Lung microvascular endothelial cell (primary cell): ENCODE measurements at regions not wholly inside any gene's neighbourhood (a gene's known extent, or its start where the extent isn't known, plus 50 kb on each side); places are given as distances from the start of the nearest gene placed in this dataset.
"Not testable (repeated sequence)": the region's sequence is repeated elsewhere in the genome, so short reads cannot be mapped to it uniquely, and the experiment has no call there.

Source experiments
- DNase-seq, 2 donors: peaks; one replicate each; pipeline versions ENCODE4 v3.0.0 to v3.0.0-alpha.2; 2010; ENCODE audit warnings: low read depth in 2 of 2

DNA sequence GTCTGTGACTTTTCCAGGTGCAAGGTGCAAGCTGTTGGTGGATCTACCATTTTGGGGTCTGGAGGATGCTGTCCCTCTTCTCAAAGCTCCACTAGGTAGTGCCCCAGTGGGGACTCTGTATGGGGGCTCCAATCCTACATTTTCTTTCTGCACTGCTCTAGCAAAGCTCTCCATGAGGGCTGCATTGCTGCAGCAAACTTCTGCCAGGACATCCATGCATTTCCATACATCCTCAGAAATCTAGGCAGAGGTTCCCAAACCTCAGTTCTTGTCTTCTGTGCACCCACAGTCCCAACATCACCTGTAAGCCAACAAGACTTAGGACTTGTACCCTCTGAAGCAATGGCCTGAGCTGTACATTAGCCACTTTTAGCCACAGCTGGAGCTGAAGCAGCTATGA is 694.5 kb upstream of the BCHE start:
- DNase-seq, result no peak

DNA sequence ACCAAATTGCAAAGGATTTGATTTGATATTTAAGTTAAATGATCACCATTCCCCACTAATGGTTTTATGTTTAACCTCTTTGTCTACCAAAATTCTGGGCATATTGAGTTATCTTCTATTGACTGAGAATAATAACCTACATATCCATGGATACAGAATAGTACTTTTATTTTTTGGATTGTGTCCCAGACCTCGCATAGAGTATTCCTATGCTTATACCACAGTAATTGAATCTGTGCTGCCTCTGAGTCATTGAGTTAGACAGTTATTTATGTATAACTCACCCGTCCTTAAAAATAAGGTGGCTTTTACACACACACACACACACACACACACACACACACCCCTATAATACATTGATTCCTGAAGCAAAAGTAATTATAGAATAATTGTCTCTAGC is 690.1 kb upstream of the BCHE start:
- no peak for DNase-seq

DNA sequence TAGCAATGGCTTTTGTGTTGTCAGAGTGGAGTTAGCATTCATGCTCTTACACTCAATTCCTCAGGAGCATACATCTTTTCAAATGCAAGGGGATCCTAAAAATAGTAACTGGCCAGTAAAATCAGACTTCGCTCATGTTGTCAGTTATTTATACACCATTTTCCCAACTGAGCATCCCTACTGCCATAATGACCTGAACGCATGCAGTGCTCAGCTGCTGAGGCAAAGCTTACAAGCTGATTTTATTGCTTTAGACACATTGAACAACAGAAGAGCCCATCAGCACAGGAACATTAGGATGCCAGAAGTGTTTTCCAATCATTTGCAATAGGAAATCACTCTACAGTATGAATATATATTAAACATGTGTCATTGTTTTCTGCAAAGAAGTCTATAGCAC is 689.7 kb upstream of the BCHE start:
- no peak for DNase-seq

DNA sequence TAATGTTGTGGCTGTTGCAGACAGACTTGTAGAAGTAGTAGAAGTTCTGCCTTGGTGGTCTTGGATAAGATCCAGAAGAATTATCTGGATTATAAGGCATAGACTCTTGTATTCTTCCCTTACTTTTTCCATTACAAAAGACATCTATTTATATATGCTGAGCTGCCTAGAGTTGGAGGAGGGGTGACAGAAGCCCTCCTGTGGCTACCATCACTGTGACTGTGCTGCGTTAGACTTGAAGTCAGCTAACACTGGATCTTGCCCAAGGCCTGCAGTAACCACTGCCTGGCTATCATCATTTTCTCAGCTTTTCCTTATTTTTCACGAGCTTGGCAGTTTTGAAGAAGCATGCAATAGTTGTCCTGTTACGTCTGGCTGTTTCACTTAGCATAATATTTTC is 684.8 kb upstream of the BCHE start:
- DNase-seq, result no peak

DNA sequence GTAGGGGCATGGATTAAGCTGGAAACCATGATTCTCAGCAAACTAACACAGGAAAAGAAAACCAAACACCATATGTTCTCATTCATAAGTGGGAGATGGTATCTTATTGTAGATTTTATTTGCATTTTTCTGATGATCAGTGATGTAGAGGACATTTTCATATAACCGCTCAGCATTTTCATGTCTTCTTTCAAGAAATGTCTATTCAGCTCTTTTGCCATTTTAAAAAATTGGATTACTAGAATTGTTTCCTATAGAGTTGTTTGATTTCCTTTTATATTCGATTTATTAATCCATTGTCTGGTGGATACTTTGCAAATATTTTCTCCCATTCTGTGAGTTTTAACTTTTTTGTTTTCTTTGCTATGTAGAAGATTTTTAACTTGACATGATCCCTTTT is 682.2 kb upstream of the BCHE start:
- DNase-seq, result no peak

DNA sequence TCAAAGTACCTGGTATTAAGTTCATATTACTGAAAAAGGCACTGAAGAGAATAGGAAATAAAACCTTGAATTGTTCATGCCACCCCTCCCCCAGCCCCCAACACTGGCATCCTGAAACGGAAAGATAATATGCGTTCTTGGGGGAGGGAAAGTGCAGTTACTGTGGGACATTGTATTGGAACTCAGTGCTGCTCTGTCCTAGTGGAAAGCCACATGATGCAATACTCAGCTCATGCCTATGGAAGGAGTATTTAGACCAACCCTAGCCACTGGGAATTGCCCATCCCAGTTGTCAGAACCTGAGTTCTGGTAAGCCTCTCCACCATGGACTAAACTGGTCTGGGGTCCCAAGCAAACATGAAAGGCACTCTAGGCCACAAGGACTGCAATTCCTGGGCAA is 680.8 kb upstream of the BCHE start:
- DNase-seq, result no peak

DNA sequence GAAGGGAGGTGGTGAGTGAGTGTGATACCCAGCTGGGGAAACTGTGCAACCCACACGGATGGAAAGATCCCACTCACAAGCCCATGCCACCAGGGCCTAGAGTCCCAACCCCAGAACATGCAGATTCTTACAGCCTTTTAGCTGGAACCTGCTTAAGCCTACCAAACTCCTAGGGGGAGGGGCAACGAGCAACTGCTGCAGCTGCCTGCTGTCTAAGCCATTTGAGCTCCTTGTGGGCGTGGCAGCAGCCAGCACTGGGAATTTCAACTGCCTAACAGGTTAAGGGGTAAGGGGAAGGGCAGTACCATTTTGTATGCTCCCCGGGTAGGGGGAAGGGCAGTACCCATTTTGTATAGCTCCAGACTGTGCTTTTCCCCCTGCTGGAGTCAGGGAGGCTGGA is 673.2 kb upstream of the BCHE start:
- DNase-seq, result no peak

DNA sequence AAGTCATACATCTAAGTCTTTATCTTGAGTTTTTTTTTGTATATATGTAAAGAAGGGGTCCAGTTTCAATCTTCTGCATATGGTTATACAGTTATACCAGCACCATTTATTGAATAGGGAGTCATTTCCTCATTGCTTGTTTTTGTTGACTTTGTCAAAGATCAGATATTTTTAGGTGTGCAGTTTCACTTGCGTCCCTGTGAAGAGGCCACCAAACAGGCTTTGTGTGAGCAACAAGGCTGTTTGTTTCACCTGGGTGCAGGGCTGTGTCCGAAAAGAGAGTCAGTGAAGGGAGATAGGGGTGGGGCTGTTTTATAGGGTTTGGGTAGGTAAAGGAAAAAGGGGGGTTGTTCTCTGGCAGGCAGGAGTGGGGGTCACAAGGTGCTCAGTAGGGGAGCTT is 663.2 kb upstream of the BCHE start:
- not testable (repeated sequence) for DNase-seq

DNA sequence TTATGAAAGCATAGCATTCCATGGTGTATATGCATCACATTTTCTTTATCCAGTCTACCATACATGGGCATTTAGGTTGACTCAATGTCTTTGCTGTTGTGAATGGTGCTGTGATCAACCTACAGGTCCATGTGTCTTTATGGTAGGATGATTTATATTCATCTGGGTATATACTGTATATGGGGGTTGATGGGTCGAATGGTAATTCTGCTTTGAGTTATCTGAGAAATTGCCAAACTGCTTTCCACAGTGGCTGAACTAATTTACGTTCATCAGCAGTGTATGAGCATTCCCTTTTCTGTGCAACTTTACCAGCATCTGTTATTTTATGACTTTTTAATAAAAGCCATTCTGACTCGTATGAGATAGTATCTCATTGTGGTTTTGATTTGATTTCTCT is 662.4 kb upstream of the BCHE start:
- DNase-seq, result no peak

DNA sequence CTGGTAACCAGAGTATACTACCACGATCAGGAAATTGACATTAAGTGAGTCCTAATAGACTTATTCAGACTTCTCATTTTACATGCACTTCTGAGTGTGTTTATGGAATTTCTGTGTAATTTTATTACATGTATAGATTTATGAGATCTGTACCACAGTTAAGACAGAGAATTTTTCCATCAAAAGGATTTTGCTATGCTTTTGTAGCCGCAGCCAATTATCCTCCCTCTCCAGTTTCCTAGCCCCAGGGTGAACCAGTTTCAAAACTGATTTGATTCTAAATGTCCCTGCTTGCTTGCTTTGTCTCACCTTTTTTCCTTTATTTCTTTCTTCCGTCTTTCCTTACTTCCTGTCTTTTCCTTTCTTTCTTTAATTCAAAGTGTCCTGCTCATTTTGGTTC is 661.2 kb upstream of the BCHE start:
- no peak for DNase-seq

DNA sequence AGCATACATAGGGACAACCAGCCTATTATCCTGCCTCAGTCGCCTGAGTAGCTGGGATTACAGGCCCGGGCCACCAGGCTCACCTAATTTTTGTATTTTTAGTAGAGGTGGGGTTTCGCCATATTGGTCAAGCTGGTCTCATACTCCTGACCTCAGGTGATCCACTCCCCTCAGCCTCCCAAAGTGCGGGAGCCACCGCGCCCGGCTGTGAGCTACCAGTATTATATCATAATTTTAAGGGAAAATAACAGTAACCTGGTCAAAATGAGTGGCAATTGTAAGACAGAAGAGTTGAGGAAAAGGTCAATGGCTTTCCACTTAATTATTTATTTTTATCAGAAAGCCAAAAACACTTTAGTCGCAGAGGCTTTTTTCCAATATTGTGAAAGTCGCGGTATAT is 652.6 kb upstream of the BCHE start:
- DNase-seq, result no peak

DNA sequence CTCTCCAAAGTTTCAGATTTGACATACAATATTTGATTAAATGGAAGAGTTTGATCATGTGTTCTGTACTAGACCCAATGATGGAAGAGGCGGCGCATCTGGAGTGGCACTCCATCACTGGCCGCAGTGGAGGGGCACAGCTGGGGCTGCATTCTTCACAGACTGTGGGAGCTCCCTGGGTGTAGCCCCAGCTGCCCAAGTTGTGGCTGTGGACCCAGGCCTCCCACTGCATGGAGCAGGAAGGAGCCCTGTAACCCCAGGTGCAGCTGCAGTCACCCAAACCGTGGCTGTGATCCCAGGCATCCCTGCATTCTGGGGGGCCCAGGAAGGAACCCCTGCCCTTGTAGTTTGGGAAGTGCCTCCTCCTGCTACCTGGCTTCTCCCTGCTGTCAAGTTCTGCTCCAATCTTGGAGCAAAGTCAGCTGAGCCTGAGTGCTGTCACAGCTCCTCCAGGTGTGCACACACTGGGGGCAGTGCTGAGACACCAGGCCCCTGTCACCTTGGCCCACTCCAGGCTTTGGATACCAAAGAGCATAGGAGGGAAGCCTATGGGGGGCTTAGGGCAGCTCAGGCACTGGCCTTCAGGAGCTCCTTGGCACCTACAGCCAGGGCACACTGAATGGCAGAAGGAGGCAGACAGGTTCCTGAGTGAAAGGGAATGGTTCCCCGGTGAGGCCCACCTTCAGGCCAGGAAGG is 651.9 kb upstream of the BCHE start:
- no peak for DNase-seq

DNA sequence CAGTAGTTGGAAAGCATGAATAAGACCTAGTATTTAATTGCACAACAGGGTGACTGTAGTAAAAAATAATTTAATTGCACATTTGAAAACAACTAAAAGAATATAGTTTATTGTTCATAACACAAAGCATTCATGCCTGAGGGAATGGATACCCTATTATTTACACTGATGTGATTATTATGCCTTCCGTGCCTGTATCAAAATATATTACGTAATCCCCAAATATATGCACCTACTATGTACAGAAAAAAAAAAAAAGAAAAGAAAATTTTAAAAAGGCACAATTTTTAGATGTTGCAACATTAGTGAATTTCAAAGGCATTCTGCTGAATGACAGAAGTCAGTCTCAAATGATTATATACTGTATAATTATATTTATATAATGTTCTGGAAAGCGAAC is 647.2 kb upstream of the BCHE start:
- no peak for DNase-seq

DNA sequence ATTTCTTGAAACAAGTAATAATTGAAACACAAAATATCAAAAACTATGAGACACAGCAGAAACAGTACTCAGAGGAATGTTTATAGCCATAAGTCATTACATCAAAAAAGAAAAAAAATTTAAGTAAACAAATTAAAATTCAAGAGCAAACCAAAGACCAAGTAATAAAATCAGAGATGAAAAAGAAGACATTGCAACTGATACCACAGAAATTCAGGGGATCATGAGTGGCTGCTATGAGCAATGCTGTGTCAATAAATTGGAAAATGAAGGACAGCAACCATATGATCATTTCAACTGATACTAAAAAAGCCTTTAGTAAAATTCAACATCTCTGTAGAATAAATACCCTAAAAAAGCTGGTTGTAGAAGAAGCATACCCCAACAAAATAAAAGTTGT is 644.1 kb upstream of the BCHE start:
- DNase-seq, result no peak

DNA sequence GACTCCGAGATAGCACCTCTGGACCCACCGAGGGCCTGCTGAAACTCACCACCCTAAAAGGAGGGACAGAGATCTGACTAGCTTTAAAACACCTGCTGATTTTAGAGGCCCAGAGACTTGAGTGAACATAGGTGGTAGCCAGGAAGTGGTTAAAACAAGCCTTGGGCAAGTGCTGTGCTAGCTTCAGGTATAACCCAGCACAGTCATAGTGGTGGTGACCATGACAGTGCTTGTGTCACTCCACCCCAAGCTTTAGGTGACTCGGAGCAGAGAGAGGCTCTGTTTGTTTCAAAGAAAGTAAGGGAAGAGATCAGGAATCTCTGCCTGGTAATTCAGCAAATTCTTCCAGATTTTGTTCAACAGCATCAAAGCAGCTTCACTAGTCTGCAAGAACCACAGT is 641.1 kb upstream of the BCHE start:
- no peak for DNase-seq

DNA sequence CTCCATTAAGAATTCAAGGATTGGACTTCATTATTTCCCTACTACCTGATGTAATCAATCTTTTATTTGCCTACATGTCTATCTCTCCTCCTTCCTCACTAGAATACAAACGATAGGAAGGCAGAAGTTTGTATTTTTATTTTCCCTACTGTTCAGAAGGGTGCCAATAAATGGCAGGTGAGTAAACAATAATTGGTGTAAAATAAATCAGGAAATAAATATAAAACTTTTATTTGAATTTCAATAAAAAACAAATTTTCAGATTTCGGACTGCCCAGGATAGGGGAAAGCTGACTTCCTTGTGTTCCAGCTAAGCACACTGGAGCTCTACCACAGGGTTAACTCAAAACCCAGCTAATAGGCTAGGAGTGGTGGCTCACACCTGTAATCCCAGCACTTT is 636.3 kb upstream of the BCHE start:
- DNase-seq, result no peak

DNA sequence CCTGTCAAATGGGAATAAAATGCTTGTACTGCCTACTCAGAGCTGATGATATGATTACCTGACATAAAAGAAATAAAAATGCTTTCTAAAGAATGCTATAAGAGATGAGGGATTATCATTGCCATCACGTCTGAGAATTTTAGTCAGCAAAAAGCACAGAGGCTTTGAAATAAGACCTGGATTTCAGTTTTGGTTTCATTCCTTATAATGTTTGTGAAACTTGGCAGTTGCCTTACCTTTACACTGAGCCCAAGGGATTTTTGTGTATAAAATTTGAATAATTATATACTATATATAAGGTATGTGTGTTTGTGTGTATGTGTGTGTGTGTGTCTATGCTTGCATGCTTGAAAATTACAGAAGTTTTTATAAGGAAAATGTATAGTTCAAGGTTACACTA is 634.8 kb upstream of the BCHE start:
- DNase-seq, result no peak

DNA sequence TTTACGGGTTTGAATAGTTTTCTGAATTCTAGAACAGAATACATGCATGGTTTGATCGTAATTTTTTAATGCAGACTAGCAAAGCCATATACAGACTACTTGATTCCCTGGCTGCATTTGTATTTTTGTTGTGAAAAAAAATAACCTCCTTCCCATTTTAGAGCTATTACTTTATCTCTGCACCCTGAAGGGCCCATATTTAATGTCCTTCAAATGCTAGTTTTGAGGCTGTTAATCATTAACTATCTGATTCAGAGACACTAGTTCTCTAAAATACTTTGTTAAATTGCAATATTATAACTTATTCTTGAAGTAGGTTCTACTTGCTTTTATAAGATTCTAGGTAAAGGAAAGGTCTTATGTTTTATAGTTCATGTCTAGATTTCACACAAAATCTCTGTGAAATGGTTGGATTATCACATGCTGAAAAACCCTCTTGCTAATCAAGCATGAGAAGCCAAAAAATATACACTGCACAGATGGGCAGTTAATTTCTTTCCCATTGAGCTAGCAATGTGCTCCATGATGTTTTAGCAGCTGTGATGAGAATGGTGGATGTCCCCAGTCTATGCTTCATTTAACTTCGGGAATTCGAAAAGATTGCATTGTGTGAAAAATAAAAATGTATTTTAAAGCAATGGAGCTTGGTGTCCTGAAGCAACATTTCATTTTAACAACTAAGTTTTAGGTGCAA is 634.0 kb upstream of the BCHE start:
- no peak for DNase-seq

DNA sequence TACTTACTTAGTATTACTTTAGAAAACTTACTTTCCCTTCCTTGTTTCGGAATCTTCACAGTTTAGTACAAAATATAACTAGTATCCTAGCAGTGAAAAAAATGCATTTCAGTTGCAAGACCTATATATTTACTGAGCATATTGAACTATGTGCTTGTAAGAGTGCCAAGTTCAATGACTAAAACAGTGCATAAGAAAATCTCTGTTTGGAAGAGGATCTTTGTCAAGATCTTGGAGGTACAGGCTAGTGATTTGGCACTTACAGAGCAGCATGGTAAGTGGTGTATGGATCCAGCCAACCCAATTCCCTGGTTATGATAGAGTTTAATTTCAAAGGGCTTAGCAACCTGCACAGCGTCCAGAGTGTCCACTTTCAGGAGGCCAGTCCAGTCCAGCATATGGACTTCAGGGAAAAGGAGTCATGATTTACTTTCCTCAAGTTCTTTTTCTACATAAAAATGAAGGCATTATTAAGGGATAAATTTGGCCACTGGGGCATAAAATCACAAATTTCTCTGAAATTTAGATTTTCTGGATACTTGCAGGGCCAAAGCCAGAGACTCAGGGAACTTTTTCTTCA is 625.8 kb upstream of the BCHE start:
- DNase-seq, result no peak

DNA sequence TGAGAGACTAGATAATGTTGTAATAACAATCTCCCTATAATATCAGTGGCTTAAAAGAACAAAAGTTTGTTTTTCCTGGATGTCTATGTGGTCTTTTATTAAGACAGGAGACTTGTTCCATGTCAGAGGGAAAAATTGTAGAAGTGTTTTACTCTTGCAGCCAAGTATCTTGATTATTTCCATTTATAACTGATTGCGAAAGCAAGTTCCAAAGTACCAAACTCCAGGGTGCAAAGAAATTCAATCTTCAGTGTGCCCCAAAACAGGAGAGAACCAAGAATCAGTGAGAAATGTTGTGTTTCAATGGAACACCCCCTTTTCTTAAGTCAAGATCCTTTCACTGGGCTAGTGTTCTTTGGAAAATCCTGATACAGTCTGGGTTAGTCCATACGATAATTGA is 624.4 kb upstream of the BCHE start:
- no peak for DNase-seq

DNA sequence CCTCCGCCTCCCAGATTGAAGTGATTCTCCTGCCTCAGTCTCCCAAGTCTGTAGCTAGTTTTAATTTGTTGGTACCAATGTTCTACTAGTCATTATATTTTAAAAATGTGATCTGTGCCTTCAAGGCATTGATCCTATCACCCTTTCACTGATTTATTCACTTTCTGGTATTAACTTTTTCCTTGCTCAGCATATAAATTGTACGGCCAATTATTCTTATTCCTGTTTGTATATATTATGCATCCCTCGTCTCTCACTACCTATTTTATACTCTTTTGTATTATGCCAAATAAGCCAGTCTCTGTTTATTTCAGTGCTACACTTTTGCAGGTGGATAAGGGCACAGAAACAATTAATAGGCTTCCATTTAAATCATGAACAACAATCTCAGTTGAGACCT is 620.2 kb upstream of the BCHE start:
- no peak for DNase-seq

DNA sequence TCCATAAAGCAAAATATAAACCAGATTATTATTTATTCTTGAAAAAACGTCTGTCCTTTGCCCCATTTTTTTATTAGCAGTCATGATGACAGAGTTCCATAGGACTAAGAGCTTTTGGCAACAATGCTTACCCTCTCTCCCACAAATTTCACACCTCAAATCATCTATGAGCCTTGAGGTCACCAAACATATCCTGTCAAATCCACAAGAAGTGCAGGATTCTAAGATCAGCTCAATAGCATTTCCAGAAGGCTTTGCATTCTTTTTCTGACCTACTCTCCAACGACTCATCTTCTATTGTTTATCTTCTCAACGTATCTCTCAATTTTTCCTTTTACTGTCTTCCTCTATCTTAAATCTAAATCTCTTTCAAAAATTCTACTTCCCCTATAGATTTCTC is 619.1 kb upstream of the BCHE start:
- DNase-seq, result no peak

DNA sequence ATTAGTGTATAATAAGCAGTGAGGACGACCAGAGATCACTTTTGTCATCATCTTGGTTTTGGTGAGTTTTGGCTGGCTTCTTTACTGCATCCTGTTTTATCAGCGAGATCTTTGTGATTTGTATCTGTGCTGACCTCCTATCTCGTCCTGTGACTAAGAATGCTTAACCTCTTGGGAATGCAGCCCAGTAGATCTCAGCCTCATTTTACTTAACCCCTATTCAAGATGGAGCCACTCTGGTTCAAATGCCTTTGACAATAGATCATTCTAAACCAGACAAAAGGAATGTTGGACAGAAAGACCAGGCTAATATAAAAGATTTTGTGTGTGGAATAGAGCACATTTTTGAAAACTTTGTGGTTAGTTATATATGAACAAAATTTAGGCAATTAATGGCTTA is 618.5 kb upstream of the BCHE start:
- DNase-seq, result no peak
